ENCODE measurements at regions not wholly inside any gene's neighbourhood (a gene's known extent, or its start where the extent isn't known, plus 50 kb on each side); places are given as distances from the start of the nearest gene placed in this dataset.

DNA sequence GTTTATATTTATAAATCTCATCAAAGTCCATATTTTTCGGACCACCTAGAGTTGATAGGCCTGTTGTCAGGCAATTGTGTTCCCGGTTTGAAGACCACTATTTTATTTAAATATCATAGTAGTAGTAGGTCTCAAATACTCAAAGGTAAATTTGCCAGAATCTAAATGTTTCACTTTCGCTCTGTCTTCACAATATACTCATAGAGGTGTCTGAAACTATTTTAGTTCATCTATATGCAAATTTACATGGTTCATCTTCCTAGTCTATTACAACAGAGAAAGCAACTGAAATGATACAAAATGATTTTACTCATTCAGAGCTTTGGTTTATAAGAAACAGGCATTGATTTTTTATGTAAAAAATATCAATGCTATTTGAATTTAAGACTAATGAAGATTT, 1897.5 kb downstream of the EFNA5 start:
- no peaks in the 10 kb centered on the region for H3K27me3 ChIP-seq (ENCODE audit: insufficient read depth, low read length)
- H3K36me3 Mint-ChIP-seq (ENCODE audit: low read depth, unreplicated experiment), result no peaks in the 10 kb centered on the region
- no peak overlapping the region for H3K4me2 ChIP-seq (ENCODE audit: low read length)
- no peak overlapping the region for H3K4me3 Mint-ChIP-seq (ENCODE audit: unreplicated experiment)
- DNase-seq (ENCODE audit: low read depth), result no peak
- no peaks in the 10 kb centered on the region for H3K4me1 ChIP-seq (ENCODE audit: insufficient read depth, low read length)
- H3K27ac ChIP-seq (ENCODE audit: low read depth, low read length), result no peak overlapping the region
- no peaks in the 10 kb centered on the region for H3K79me2 ChIP-seq (ENCODE audit: insufficient read depth, low read length)
- no peaks in the 10 kb centered on the region for H3K4me1 Mint-ChIP-seq (ENCODE audit: low read depth, unreplicated experiment)
- no peaks in the 10 kb centered on the region for H3K9me3 Mint-ChIP-seq (ENCODE audit: unreplicated experiment)
- no peak overlapping the region for H3K4me3 ChIP-seq (ENCODE audit: insufficient read depth, low read depth, low read length)
- no peaks in the 10 kb centered on the region for H4K20me1 ChIP-seq (ENCODE audit: insufficient read depth, low read length)
- no peaks in the 10 kb centered on the region for H3K27me3 Mint-ChIP-seq (ENCODE audit: low read depth, unreplicated experiment)
- H3K27ac Mint-ChIP-seq (ENCODE audit: unreplicated experiment), result no peak overlapping the region
- TF ChIP-seq, protein P1, sequence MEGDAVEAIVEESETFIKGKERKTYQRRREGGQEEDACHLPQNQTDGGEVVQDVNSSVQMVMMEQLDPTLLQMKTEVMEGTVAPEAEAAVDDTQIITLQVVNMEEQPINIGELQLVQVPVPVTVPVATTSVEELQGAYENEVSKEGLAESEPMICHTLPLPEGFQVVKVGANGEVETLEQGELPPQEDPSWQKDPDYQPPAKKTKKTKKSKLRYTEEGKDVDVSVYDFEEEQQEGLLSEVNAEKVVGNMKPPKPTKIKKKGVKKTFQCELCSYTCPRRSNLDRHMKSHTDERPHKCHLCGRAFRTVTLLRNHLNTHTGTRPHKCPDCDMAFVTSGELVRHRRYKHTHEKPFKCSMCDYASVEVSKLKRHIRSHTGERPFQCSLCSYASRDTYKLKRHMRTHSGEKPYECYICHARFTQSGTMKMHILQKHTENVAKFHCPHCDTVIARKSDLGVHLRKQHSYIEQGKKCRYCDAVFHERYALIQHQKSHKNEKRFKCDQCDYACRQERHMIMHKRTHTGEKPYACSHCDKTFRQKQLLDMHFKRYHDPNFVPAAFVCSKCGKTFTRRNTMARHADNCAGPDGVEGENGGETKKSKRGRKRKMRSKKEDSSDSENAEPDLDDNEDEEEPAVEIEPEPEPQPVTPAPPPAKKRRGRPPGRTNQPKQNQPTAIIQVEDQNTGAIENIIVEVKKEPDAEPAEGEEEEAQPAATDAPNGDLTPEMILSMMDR (IDR thresholded peaks at IDR 0.05; ENCODE audit: insufficient read depth, low read depth, low read length), result no peak
- no peak for TF ChIP-seq EZH2 (IDR thresholded peaks at IDR 0.05; ENCODE audit: insufficient read depth, low read length)
- no peaks in the 10 kb centered on the region for H3K36me3 ChIP-seq (ENCODE audit: insufficient read depth, low read length)
- no peak overlapping the region for H3K9ac ChIP-seq (ENCODE audit: low read length)
- H3K9me3 ChIP-seq (ENCODE audit: insufficient read depth, low read depth, low read length), result no peaks in the 10 kb centered on the region
- H2AFZ ChIP-seq (ENCODE audit: low read depth, low read length), result no peak overlapping the region
- FAIRE-seq, result no peak

DNA sequence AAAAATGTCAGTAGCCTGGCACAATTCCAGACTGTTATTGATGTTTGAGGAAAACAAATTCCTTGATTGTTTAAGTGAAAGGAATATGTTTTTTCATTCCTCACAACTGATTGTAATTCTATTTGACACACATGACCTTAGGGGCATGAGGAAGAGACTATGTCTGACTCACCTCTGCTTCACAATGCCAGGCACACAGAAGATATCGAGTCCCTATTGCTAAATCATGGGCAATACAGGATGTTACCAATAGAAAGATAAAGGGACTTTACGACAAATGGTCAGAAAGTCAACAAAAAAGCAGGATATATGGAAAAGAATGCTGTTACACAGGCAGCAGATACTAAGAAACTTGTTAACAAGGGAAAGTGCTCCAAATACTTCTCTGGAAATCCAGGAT, 1903.5 kb downstream of the EFNA5 start:
- Histone ChIP-seq H3K27ac (ENCODE audit: low read depth, low read length) (no peak overlapping the region), H3K9me3 (ENCODE audit: insufficient read depth, low read depth, low read length) (no peaks in the 10 kb centered on the region), H3K36me3 (ENCODE audit: insufficient read depth, low read length) (no peaks in the 10 kb centered on the region), H3K27me3 (ENCODE audit: insufficient read depth, low read length) (no peaks in the 10 kb centered on the region), H2AFZ (ENCODE audit: low read depth, low read length) (no peak overlapping the region), H3K4me1 (ENCODE audit: insufficient read depth, low read length) (no peaks in the 10 kb centered on the region), H3K4me3 (ENCODE audit: insufficient read depth, low read depth, low read length) (no peak overlapping the region), H3K79me2 (ENCODE audit: insufficient read depth, low read length) (no peaks in the 10 kb centered on the region), H4K20me1 (ENCODE audit: insufficient read depth, low read length) (no peaks in the 10 kb centered on the region), H3K4me2 (ENCODE audit: low read length) (no peak overlapping the region), H3K9ac (ENCODE audit: low read length) (no peak overlapping the region)
- Mint-ChIP-seq H3K9me3 (ENCODE audit: unreplicated experiment) (peaks cover 12% of the 10 kb centered on the region), H3K4me1 (ENCODE audit: low read depth, unreplicated experiment) (no peaks in the 10 kb centered on the region), H3K4me3 (ENCODE audit: unreplicated experiment) (no peak overlapping the region), H3K36me3 (ENCODE audit: low read depth, unreplicated experiment) (no peaks in the 10 kb centered on the region), H3K27ac (ENCODE audit: unreplicated experiment) (no peak overlapping the region), H3K27me3 (ENCODE audit: low read depth, unreplicated experiment) (no peaks in the 10 kb centered on the region)
- FAIRE-seq, result no peak
- no peak for DNase-seq (ENCODE audit: low read depth)
- no peak for TF ChIP-seq EZH2 (IDR thresholded peaks at IDR 0.05; ENCODE audit: insufficient read depth, low read length)
- TF ChIP-seq, protein P1 (IDR thresholded peaks at IDR 0.05; ENCODE audit: insufficient read depth, low read depth, low read length), result no peak

DNA sequence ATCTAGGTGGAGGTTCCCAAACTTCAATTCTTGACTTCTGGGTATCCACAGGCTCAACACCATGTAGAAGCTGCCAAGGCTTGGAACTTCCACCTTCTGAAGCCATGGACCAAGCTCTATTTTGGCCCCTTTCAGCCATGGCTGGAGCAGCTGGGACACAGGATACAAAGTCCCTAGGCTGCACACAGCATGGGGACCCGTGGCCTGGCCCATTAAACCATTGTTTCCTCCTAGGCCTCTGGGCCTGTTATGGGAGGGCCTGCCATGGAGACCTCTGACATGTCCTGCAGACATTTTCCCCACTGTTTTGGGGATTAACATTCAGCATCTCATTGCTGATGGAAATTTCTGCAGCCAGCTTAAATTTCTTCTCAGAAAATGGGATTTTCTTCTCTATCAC, 1908.0 kb downstream of the EFNA5 start:
- H3K9me3 Mint-ChIP-seq (ENCODE audit: unreplicated experiment), result peaks cover 30% of the 10 kb centered on the region
- no peak overlapping the region for H3K4me3 Mint-ChIP-seq (ENCODE audit: unreplicated experiment)
- H3K9ac ChIP-seq (ENCODE audit: low read length), result no peak overlapping the region
- DNase-seq (ENCODE audit: low read depth), result no peak
- peaks cover 2% of the 10 kb centered on the region for H3K27me3 Mint-ChIP-seq (ENCODE audit: low read depth, unreplicated experiment)
- no peaks in the 10 kb centered on the region for H3K36me3 Mint-ChIP-seq (ENCODE audit: low read depth, unreplicated experiment)
- no peak for FAIRE-seq
- no peak for TF ChIP-seq EZH2 (IDR thresholded peaks at IDR 0.05; ENCODE audit: insufficient read depth, low read length)
- TF ChIP-seq, protein P1 (IDR thresholded peaks at IDR 0.05; ENCODE audit: insufficient read depth, low read depth, low read length), result no peak
- H3K27me3 ChIP-seq (ENCODE audit: insufficient read depth, low read length), result no peaks in the 10 kb centered on the region
- H3K27ac ChIP-seq (ENCODE audit: low read depth, low read length), result no peak overlapping the region
- no peaks in the 10 kb centered on the region for H4K20me1 ChIP-seq (ENCODE audit: insufficient read depth, low read length)
- H2AFZ ChIP-seq (ENCODE audit: low read depth, low read length), result no peak overlapping the region
- H3K4me3 ChIP-seq (ENCODE audit: insufficient read depth, low read depth, low read length), result no peak overlapping the region
- no peaks in the 10 kb centered on the region for H3K79me2 ChIP-seq (ENCODE audit: insufficient read depth, low read length)
- no peak overlapping the region for H3K27ac Mint-ChIP-seq (ENCODE audit: unreplicated experiment)
- H3K4me1 Mint-ChIP-seq (ENCODE audit: low read depth, unreplicated experiment), result no peaks in the 10 kb centered on the region
- no peaks in the 10 kb centered on the region for H3K9me3 ChIP-seq (ENCODE audit: insufficient read depth, low read depth, low read length)
- no peak overlapping the region for H3K4me2 ChIP-seq (ENCODE audit: low read length)
- no peaks in the 10 kb centered on the region for H3K36me3 ChIP-seq (ENCODE audit: insufficient read depth, low read length)
- no peaks in the 10 kb centered on the region for H3K4me1 ChIP-seq (ENCODE audit: insufficient read depth, low read length)

Data from astrocyte (in vitro differentiated cells and primary cell).